Ectodermal cell (in vitro differentiated cells): ENCODE measurements at regions not wholly inside any gene's neighbourhood (a gene's known extent, or its start where the extent isn't known, plus 50 kb on each side); places are given as distances from the start of the nearest gene placed in this dataset.

Source experiments
- H3K27ac ChIP-seq: 2 replicates; pipeline ENCODE4 v1.7.0; 2013; ENCODE audit warnings: mild to moderate bottlenecking, low read depth, low read length; ENCODE audit not compliant: insufficient read depth, poor library complexity, severe bottlenecking
- H3K27me3 ChIP-seq: 2 replicates; pipeline ENCODE4 v1.7.0; 2013; ENCODE audit warnings: mild to moderate bottlenecking, low read length; ENCODE audit not compliant: insufficient read depth, control insufficient read depth, poor library complexity, severe bottlenecking
- H3K36me3 ChIP-seq: one replicate; pipeline ENCODE4 v1.7.0; 2013; ENCODE audit warnings: low read length; ENCODE audit not compliant: control insufficient read depth, insufficient read depth
- H3K4me1 ChIP-seq: one replicate; pipeline ENCODE4 v1.7.0; 2013; ENCODE audit warnings: low read length; ENCODE audit not compliant: control insufficient read depth, insufficient read depth
- H3K4me3 ChIP-seq: 2 replicates; pipeline ENCODE4 v1.7.0; 2013; ENCODE audit warnings: low read depth, low read length, control low read depth; ENCODE audit not compliant: insufficient read depth
- H3K9me3 ChIP-seq: 2 replicates; pipeline ENCODE4 v1.7.0; 2013; ENCODE audit warnings: mild to moderate bottlenecking, low read length, moderate library complexity; ENCODE audit not compliant: control insufficient read depth
- WGBS, 2 experiments: methylation state at CpG; one replicate each; pipeline ENCODE4 v1.1.7; 2013; ENCODE audit warnings: missing lambda C conversion rate in 2 of 2; 5-methylcytosine and 5-hydroxymethylcytosine counted together

DNA sequence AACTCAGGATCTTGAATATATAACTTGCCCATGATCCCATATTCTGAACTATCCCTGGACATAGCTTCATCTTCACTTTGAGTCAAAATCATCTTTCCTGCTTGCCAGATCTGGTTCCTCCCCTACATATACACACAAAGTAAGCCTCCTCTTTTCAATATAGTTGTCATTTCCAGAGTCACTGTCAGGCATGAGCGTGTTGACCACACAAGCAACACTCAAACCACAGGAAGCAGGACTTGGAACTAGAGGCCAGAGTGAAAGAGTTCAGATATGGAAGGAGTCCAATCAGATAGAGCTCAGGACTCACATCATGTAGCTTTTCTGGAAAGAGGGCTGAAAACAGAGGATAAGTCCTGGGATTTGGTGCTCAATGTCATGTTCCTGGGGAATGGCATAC is 1140.6 kb downstream of the BCL11B start:
- no peaks in the 10 kb centered on the region for H3K36me3 ChIP-seq
- no peak overlapping the region for H3K4me3 ChIP-seq
- peaks cover under 1% of the 10 kb centered on the region for H3K4me1 ChIP-seq
- H3K27me3 ChIP-seq = no peaks in the 10 kb centered on the region
- no peaks in the 10 kb centered on the region for H3K9me3 ChIP-seq
- no peak overlapping the region for H3K27ac ChIP-seq
- 89 to 94% methylated on average over 1 of the region's 1 CpG for WGBS, 2 experiments

DNA sequence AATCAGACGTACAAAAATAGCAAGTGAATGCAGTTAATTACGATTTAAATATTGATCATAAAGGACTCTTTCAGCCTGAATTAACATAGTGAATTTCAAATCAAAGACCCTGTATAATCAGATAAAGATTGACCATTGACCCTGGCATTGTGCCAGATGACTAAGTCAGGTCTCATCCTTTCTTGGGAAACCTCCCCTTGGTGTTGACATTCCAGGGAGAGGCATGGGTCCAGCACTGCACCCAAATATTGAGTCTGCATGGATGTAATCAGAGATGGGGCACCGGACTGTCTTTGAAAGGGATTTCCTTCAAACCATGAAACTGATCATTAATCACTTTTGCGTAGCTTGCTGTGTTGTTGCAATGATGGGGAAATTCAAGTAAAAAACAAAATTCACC is 1138.2 kb downstream of the BCL11B start:
- 93 to 100% methylated on average over 3 of the region's 4 CpGs for WGBS, 2 experiments

DNA sequence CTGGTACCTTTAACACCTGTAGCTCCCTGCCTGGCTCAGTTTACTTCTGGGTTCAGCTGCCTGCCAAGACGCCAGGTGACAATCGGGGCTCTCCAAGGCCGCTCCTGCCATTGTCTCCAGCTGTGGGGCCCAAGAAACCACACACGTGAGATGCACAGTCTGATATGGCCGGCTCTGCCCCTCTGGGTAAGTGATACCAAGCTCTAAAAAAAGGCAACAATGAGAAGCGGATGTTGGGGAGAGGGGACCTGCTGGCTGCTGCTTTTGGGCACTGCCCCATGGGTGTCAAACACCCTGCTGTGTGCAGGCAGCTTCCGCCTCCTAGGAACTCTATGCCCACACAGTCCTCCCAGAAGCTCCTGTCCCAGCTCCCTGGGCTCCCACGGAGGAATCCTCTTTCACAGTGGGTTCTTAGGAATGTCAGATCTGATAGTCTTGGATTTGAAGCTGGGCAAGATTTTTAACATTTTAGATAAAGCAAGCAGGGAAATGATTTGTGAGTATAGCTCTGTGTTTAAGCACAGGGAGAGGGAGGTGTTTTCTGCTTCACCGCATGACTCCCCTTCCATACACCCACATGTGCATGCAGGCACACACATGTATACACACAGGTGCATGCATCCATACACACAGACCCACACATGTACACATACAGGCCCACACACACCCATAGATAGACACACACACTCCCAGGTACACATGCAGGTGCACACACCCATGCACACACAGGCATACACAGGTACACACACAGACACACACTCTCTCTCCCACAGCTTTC is 1135.8 kb downstream of the BCL11B start:
- peaks cover 14% of the 10 kb centered on the region for H3K4me1 ChIP-seq
- no peak overlapping the region for H3K27ac ChIP-seq
- 77 to 79% methylated on average over 9 of the region's 9 CpGs for WGBS, 2 experiments
- H3K4me3 ChIP-seq = no peak overlapping the region
- H3K27me3 ChIP-seq = no peaks in the 10 kb centered on the region
- no peaks in the 10 kb centered on the region for H3K36me3 ChIP-seq
- H3K9me3 ChIP-seq = no peaks in the 10 kb centered on the region

More for the DNA sequence above, 1138.2 kb downstream of the BCL11B start:
- Histone ChIP-seq H3K4me1 (peaks cover 14% of the 10 kb centered on the region), H3K9me3 (no peaks in the 10 kb centered on the region), H3K27ac (no peak overlapping the region), H3K36me3 (no peaks in the 10 kb centered on the region), H3K4me3 (no peak overlapping the region), H3K27me3 (no peaks in the 10 kb centered on the region)

DNA sequence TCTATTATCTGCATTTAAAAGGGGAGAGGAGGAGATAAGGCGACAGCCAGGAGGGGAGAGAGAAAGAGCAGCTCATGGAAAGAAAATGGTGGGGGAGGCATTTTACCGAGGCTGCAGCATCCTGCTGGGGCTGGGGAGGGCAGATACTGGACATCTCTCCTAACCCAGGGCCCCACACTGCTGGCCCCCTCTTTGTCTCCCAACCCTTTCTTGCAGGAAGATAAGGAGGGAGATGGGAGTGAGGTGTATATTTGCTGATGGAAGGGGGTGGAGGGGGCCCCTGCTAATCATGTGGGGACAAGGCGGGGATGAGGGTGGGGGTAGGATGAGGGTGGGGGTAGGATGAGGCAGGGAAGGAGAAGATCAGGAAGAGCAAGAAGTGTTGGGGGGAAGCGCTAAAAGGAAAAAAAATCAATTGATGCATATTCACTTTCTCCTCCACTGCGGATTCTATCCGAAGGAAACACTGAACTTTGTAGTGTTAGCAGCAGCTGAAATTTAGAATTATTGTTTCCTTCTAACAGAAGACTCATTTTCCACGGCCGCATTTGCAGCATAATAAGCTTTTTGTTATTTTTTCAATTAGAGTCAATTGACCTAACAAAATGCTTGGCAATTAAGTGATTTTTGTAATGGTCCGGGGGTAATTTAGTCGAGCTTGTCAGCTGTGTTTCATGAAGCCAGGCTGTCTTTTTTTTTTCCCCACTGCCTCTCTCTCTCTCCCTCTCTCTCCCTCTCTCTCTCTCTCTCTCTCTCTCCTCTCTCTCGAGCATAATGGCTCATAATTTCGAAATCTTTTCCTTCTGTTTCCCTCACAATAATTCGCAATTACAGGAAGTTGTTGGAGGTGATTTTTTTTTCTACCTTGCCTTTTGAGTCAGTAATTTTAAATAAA is 1134.6 kb downstream of the BCL11B start:
- Histone ChIP-seq H3K36me3 (no peaks in the 10 kb centered on the region), H3K4me1 (peaks cover 14% of the 10 kb centered on the region), H3K27ac (no peak overlapping the region), H3K27me3 (no peaks in the 10 kb centered on the region), H3K4me3 (no peak overlapping the region), H3K9me3 (no peaks in the 10 kb centered on the region)
- 40 to 50% methylated on average over 10 to 11 of the region's 13 CpGs for WGBS, 2 experiments

DNA sequence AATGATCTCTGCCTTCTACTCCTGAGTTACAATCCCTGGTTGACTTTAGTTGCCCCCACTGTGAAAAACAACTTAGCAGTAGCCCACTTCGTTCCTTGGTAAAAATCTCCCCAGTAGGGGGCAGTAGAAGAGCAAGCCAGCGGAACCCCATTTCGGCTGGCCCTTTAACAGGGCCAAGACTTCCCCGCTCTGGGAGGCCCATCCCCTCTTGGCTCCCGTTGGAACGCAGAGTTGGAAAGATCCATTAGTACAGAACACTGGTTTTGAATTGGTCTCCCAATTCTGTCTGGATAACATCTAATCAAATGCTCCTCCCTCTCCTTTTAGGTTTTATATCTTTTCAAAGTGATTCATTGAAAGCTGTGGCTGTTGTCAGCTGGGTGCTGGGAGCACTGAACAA is 1133.3 kb downstream of the BCL11B start:
- H3K27ac ChIP-seq = no peak overlapping the region

DNA sequence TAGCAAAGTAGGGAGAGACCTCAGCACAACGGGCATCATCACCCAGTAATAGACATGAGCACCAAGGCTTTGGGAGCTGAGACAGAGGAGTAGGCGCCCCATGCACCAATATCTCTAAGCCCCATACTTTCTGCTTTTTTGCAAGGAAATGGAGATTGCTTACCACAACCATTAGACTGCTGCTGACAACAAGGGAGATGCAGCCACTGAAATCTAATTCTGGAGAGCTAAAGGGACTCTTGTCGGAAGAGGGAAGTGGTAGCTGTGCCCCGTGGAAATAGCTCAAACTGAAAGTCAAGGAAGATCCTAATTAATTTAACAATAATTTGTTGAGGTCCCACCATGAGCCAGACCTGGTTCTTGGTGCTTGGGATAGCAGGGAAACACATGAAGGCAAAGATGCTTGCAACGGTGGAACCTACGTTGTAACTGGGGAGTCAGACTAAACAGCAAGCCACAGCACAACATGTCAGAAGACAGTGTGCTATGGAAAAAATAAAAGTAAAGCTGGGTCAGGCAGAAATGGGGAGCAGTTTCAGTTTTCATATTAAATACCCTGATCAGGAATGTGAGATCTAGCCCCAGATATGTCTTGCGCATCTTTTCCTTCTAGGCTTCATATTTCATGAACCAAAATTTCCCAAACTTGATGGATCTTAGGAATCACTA is 1131.0 kb downstream of the BCL11B start:
- H3K27ac ChIP-seq = no peak overlapping the region
- 91 to 98% methylated on average over 6 to 7 of the region's 7 CpGs for WGBS, 2 experiments

More for the DNA sequence above, 1133.3 kb downstream of the BCL11B start:
- peaks cover 14% of the 10 kb centered on the region for H3K4me1 ChIP-seq
- H3K27me3 ChIP-seq = no peaks in the 10 kb centered on the region
- H3K36me3 ChIP-seq = no peaks in the 10 kb centered on the region
- no peaks in the 10 kb centered on the region for H3K9me3 ChIP-seq
- no peak overlapping the region for H3K4me3 ChIP-seq
- WGBS, 2 experiments = 15% methylated on average over 6 of the region's 6 CpGs

DNA sequence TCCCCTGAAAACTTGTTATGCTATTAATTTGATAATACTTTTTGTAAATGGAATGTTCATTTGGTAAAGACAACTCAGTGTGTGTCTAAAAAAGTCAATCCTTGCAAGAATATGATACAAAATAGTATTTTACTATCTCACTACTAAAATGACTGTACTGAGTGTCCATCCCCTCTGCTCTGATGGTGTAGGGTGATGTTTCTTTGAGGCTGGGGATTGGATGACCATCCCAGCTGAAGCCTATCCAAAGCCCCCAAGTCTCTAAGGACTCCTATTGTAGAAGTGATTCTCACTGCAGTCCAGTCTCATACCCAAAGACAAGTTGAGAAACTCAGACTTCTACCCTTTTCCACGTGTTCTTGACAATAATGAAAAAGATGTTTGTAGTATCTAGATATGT is 1128.4 kb downstream of the BCL11B start:
- no peaks in the 10 kb centered on the region for H3K27me3 ChIP-seq
- WGBS, 2 experiments = 100% methylated on average over 1 of the region's 1 CpG; no CpG with 5 or more reads in 1 of the 2 experiments
- H3K36me3 ChIP-seq = no peaks in the 10 kb centered on the region
- no peaks in the 10 kb centered on the region for H3K9me3 ChIP-seq
- no peaks in the 10 kb centered on the region for H3K4me1 ChIP-seq
- no peak overlapping the region for H3K27ac ChIP-seq
- H3K4me3 ChIP-seq = no peak overlapping the region

More for the DNA sequence above, 1131.0 kb downstream of the BCL11B start:
- H3K4me3 ChIP-seq = no peak overlapping the region
- H3K36me3 ChIP-seq = no peaks in the 10 kb centered on the region
- H3K9me3 ChIP-seq = no peaks in the 10 kb centered on the region
- H3K4me1 ChIP-seq = peaks cover 14% of the 10 kb centered on the region
- no peaks in the 10 kb centered on the region for H3K27me3 ChIP-seq

DNA sequence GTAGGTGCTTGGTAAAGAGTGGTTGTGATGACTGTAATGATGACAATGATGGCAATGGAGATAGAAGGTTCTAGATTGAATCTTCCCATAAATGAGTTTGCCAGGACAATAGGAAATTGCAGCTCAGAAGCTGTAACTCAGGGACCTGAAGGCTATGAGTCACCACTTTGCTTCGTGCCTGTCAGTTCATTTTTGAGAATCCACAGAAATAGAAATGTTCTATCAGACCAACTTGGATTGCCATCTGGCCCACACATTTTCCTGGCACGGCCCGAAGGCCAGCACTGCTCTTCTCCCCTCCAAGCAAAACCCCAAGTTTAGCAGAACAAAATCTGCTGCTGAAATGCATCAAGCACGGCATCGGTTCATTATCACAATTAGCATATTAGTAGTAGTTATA is 1127.0 kb downstream of the BCL11B start:
- Histone ChIP-seq H3K27me3 (no peaks in the 10 kb centered on the region), H3K36me3 (no peaks in the 10 kb centered on the region), H3K4me3 (no peak overlapping the region), H3K9me3 (no peaks in the 10 kb centered on the region), H3K4me1 (no peaks in the 10 kb centered on the region), H3K27ac (no peak overlapping the region)
- WGBS, 2 experiments = 93 to 98% methylated on average over 3 of the region's 5 CpGs

DNA sequence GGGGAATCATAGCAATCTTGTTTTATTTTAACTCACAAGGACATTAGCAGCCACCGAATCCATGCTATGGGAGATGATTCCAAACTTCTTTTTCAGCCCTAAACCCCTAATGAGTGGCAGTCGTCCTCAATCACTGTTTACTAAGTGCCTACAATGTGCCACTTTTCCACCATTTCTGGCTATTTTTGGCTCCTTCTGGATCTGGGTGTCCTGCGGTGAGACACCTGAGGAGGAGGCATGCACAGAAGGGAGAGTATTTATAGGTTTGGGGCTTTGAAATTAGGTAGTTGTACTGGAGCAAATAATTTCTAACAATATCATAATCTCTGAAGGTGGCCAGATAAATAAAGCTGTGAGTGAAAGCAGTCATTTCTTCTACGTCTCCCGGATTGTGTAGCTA is 1125.6 kb downstream of the BCL11B start:
- H3K36me3 ChIP-seq = no peaks in the 10 kb centered on the region
- no peaks in the 10 kb centered on the region for H3K9me3 ChIP-seq
- H3K4me1 ChIP-seq = no peaks in the 10 kb centered on the region
- no peaks in the 10 kb centered on the region for H3K27me3 ChIP-seq
- H3K4me3 ChIP-seq = no peak overlapping the region
- WGBS, 2 experiments = 87 to 91% methylated on average over 4 to 5 of the region's 5 CpGs
- H3K27ac ChIP-seq = no peak overlapping the region

DNA sequence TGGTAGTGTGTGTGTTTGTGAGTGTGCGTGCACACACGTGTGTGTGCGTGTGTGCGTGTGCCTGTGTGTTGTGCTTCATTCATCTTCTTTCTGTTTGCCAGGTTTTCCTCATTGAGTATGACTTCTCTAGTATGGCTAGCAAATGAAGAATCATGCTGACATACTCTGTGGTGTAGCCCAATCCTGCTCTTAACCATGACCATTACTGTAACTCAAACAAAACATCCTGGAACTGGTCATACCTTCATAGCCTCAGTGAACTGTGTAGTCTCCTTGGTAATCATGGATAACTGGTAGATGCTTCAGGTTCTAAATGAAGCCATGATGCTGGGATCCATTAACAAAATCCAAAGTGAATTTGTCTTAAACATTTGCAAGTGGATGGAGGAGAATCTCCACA is 1117.7 kb downstream of the BCL11B start:
- no peaks in the 10 kb centered on the region for H3K4me1 ChIP-seq
- H3K4me3 ChIP-seq = no peak overlapping the region
- 95 to 97% methylated on average over 4 of the region's 4 CpGs for WGBS, 2 experiments
- H3K27ac ChIP-seq = no peak overlapping the region
- no peaks in the 10 kb centered on the region for H3K27me3 ChIP-seq
- no peaks in the 10 kb centered on the region for H3K9me3 ChIP-seq
- H3K36me3 ChIP-seq = no peaks in the 10 kb centered on the region
